ENCODE measurements at regions not wholly inside any gene's neighbourhood (a gene's known extent, or its start where the extent isn't known, plus 50 kb on each side); places are given as distances from the start of the nearest gene placed in this dataset.
"Not testable (repeated sequence)": the region's sequence is repeated elsewhere in the genome, so short reads cannot be mapped to it uniquely, and the experiment has no call there.

- 86 to 89% methylated on average over 19 of the region's 19 CpGs for WGBS, 2 donors
- ATAC-seq (no peak), FAIRE-seq (no peak), DNase-seq (no peak)
- Histone ChIP-seq H3K36me3 (no peaks in the 10 kb centered on the region), H3K27ac (no peak overlapping the region), H3K4me1 (no peaks in the 10 kb centered on the region), H3K4me3 (no peak overlapping the region), H3K27me3 (no peaks in the 10 kb centered on the region), H3K9me3 (no peaks in the 10 kb centered on the region)
- TF ChIP-seq, protein P1, sequence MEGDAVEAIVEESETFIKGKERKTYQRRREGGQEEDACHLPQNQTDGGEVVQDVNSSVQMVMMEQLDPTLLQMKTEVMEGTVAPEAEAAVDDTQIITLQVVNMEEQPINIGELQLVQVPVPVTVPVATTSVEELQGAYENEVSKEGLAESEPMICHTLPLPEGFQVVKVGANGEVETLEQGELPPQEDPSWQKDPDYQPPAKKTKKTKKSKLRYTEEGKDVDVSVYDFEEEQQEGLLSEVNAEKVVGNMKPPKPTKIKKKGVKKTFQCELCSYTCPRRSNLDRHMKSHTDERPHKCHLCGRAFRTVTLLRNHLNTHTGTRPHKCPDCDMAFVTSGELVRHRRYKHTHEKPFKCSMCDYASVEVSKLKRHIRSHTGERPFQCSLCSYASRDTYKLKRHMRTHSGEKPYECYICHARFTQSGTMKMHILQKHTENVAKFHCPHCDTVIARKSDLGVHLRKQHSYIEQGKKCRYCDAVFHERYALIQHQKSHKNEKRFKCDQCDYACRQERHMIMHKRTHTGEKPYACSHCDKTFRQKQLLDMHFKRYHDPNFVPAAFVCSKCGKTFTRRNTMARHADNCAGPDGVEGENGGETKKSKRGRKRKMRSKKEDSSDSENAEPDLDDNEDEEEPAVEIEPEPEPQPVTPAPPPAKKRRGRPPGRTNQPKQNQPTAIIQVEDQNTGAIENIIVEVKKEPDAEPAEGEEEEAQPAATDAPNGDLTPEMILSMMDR (IDR thresholded peaks at IDR 0.05) = no peak
- intact Hi-C loops (cut with DNase I) = no loop called here
Measured at GRCh38 chr17:78300962-78301820, 58.7 kb downstream of the SOCS3 start.

GRCh38 chr17:78299049-78299448 is 60.8 kb downstream of the SOCS3 start:
- H3K4me1 ChIP-seq = no peaks in the 10 kb centered on the region
- 82 to 94% methylated on average over 11 of the region's 11 CpGs for WGBS, 2 donors
- TF ChIP-seq, protein P1 (IDR thresholded peaks at IDR 0.05) = no peak
- no peak overlapping the region for H3K4me3 ChIP-seq
- no peaks in the 10 kb centered on the region for H3K36me3 ChIP-seq
- intact Hi-C loops (cut with DNase I) = loop anchor here in 1 of 3 donors (10.0 kb wide), 1 partner anchor 126 kb away; no protein-coding TSS in a partner anchor
- no peak for FAIRE-seq
- no peaks in the 10 kb centered on the region for H3K9me3 ChIP-seq
- H3K27me3 ChIP-seq = no peaks in the 10 kb centered on the region
- no peak for DNase-seq
- H3K27ac ChIP-seq = no peak overlapping the region
- ATAC-seq = no peak

DNA sequence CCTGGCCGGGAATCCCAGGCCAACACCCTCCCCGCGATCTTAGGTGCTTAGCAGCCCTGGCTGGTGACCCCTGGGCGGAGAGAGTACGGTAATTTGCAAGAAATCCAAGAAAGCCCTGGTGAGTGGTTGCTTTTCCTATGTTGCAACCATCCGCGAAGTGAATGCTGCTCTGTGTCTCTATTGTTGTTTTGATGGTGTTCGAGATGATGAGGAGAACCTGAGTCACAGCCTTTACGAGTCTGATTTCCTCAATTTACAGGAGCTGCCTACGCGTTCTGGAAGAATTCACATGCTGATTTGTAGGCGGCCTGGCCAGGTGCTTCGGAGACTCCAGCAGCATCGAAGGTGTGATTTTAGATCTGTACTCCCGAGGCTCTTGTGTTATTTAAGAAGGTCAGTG is 63.3 kb downstream of the TMEM235 start:
- Histone ChIP-seq H3K27ac (no peak overlapping the region), H3K9me3 (no peaks in the 10 kb centered on the region), H3K27me3 (no peaks in the 10 kb centered on the region), H3K36me3 (no peaks in the 10 kb centered on the region), H3K4me1 (no peaks in the 10 kb centered on the region), H3K4me3 (no peak overlapping the region)
- TF ChIP-seq, protein P1 (IDR thresholded peaks at IDR 0.05) = no peak
- FAIRE-seq (no peak), ATAC-seq (no peak), DNase-seq (no peak)
- WGBS, 2 donors = 88 to 90% methylated on average over 15 of the region's 15 CpGs
- intact Hi-C loops (cut with DNase I) = loop anchor here in 2 of 3 donors (5.0 to 10.0 kb wide), 2 partner anchors 128 to 130 kb away; no protein-coding TSS in a partner anchor

GRCh38 chr17:78294356-78294755 is 62.9 kb downstream of the TMEM235 start:
- Histone ChIP-seq H3K4me1 (no peaks in the 10 kb centered on the region), H3K9me3 (no peaks in the 10 kb centered on the region), H3K4me3 (no peak overlapping the region), H3K36me3 (no peaks in the 10 kb centered on the region), H3K27me3 (no peaks in the 10 kb centered on the region), H3K27ac (no peak overlapping the region)
- no peak for DNase-seq
- FAIRE-seq = no peak
- 78 to 86% methylated on average over 9 of the region's 9 CpGs for WGBS, 2 donors
- no peak for ATAC-seq
- intact Hi-C loops (cut with DNase I) = loop anchor here in 2 of 3 donors (5.0 to 10.0 kb wide), 2 partner anchors 128 to 130 kb away; no protein-coding TSS in a partner anchor
- TF ChIP-seq, protein P1 (IDR thresholded peaks at IDR 0.05) = no peak

DNA sequence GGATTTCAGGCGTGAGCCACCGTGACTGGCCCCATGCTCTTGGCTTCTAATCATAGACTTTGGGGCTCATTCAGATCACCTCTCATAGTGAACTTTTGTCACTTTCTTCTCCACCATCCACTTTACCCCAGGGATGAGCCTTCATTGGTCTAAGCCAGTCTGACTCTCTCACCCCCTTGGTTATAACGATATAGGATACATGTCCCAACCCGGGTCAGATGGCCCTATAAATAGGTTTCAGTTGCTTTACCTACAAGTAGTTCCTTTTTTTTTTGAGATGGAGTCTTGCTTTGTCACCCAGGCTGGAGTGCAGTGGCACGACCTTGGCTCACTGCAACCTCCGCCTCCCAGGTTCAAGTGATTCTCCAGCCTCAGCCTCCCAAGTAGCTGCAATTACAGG is 61.7 kb downstream of the TMEM235 start:
- not testable (repeated sequence) for DNase-seq, FAIRE-seq, H3K27ac ChIP-seq, H3K4me3 ChIP-seq, ATAC-seq, H3K9me3 ChIP-seq, H3K27me3 ChIP-seq, H3K4me1 ChIP-seq, H3K36me3 ChIP-seq
- 86 to 89% methylated on average over 6 of the region's 6 CpGs for WGBS, 2 donors
- intact Hi-C loops (cut with DNase I) = loop anchor here in 2 of 3 donors (5.0 to 10.0 kb wide), 2 partner anchors 129 to 132 kb away; no protein-coding TSS in a partner anchor

All from pancreas (tissue), 10 donors.